ENCODE measurements at regions not wholly inside any gene's neighbourhood (a gene's known extent, or its start where the extent isn't known, plus 50 kb on each side); places are given as distances from the start of the nearest gene placed in this dataset.

- BruUV-seq (replicated peaks), result no TSS peak
These were observed 759.5 kb downstream of the TAF11L14 start for GRCh38 chr5:18393565-18394442.

More at GRCh38 chr5:18393565-18394442, 759.5 kb downstream of the TAF11L14 start:
- POLR2A ChIA-PET, result no interaction called here
- H3K4me2 ChIP-seq (ENCODE audit: low read depth, low read length), result no peak overlapping the region
- no peaks in the 10 kb centered on the region for H3K36me3 ChIP-seq (replicated peaks in 1 of 2; ENCODE audit: control insufficient read depth in 1 of 2, insufficient read depth in 2 of 2, low read length in 2 of 2)
- no peaks in the 10 kb centered on the region for H4K20me1 ChIP-seq (ENCODE audit: insufficient read depth, low read length)
- H3K27me3 ChIP-seq (ENCODE audit: control insufficient read depth in 1 of 2, insufficient read depth in 2 of 2, low read length in 2 of 2), result no peaks in the 10 kb centered on the region
- intact Hi-C loops (cut with micrococcal nuclease; ENCODE audit: unreplicated experiment) (loop anchor here (1.0 to 10.0 kb wide), 2 partner anchors 304 to 1211 kb away; no protein-coding TSS in a partner anchor), in situ Hi-C loops (cut with HindIII; ENCODE audit: extremely low pct_ligation_motif_present, low pct_unique_long_range_greater_than_20kb) (no loop called here)
- no peak for TF ChIP-seq FOSL2 (CRISPR knock-in tag; IDR thresholded peaks at IDR 0.05)
- peak; percentile 65 for TF ChIP-seq STAG1 (CRISPR knock-in tag; IDR thresholded peaks at IDR 0.05)
- peak; percentile 73 for TF ChIP-seq CTCF (CRISPR knock-in tag; IDR thresholded peaks at IDR 0.05)
- no peak for TF ChIP-seq ZNF619 (CRISPR knock-in tag; IDR thresholded peaks at IDR 0.05)
- TF ChIP-seq SMC3 (IDR thresholded peaks at IDR 0.05; ENCODE audit: low read length), result peak; percentile 60; the same call in 1 of the 2 replicates
- TF ChIP-seq RAD21 (CRISPR knock-in tag; IDR thresholded peaks at IDR 0.05), result 0 out of 2 replicates have a peak, but pooled peaks have one; percentile 20
- TF ChIP-seq MXD4 (CRISPR knock-in tag; IDR thresholded peaks at IDR 0.05), result no peak
- TF ChIP-seq ZNF790 (CRISPR knock-in tag; IDR thresholded peaks at IDR 0.05; ENCODE audit: borderline replicate concordance), result no peak
- TF ChIP-seq TIGD3 (CRISPR knock-in tag; IDR thresholded peaks at IDR 0.05; ENCODE audit: borderline replicate concordance), result no peak
- CTCF ChIA-PET (ENCODE audit: low intra/inter-chr PET ratio, low total read pairs), result interaction anchor here (0.8 kb wide), 1 partner anchor 305 kb away, joined by 5 read pairs; no protein-coding TSS in a partner anchor
- peak; percentile 79 for ATAC-seq
- no peaks in the 10 kb centered on the region for H3K4me1 ChIP-seq (ENCODE audit: insufficient read depth, low read length)
- no peak overlapping the region for H2AFZ ChIP-seq (ENCODE audit: low read length)
- no peak overlapping the region for H3K4me3 ChIP-seq (replicated peaks in 1 of 3; ENCODE audit: insufficient read depth in 1 of 3, low read depth in 2 of 3, low read length in 3 of 3)
- peak; percentile 15 for DNase-seq (ENCODE audit: low spot score)
- H3K9me3 ChIP-seq (ENCODE audit: low read length), result no peaks in the 10 kb centered on the region
- no peak overlapping the region for H3K27ac ChIP-seq (ENCODE audit: extremely low read length, insufficient read depth, low read length)
- H3K79me2 ChIP-seq (ENCODE audit: insufficient read depth, low read length), result no peaks in the 10 kb centered on the region
- WGBS (ENCODE audit: low lambda C conversion rate), result 12% methylated on average over 12 of the region's 17 CpGs
- FAIRE-seq, result peak; percentile 21
- H3K9ac ChIP-seq (ENCODE audit: insufficient read depth, low read depth, low read length), result no peak overlapping the region

Measured in HepG2 (cell line).